GM12891 (cell line): ENCODE measurements at regions not wholly inside any gene's neighbourhood (a gene's known extent, or its start where the extent isn't known, plus 50 kb on each side); places are given as distances from the start of the nearest gene placed in this dataset.

Source experiments
- POLR2A ChIP-seq: IDR thresholded peaks from 2 replicates; pipeline ENCODE4 v1.6.1; 2011; ENCODE audit warnings: low read depth, low read length, control low read depth
- POLR2AphosphoS5 ChIP-seq: IDR thresholded peaks from 2 replicates; pipeline ENCODE4 v1.6.1; 2011; ENCODE audit warnings: low read depth, low read length, control low read depth

- TF ChIP-seq POLR2AphosphoS5 (no peak), POLR2A (no peak)
These were observed 518.4 kb upstream of the LRRTM1 start for GRCh38 chr2:80822999-80823398.
